Ovary (tissue), 3 donors: ENCODE measurements at regions not wholly inside any gene's neighbourhood (a gene's known extent, or its start where the extent isn't known, plus 50 kb on each side); places are given as distances from the start of the nearest gene placed in this dataset.

Source experiments
- POLR2A ChIP-seq: fragments of 450-650 bp; IDR thresholded peaks from one replicate; pipeline ENCODE4 v1.6.1; 2017; ENCODE audit warnings: antibody characterized with exemption, mild to moderate bottlenecking, moderate library complexity
- TF ChIP-seq, protein P1 (sequence below), 3 donors: fragments of 450-650 bp in 2 of 3; fragments of 200-600 bp in 1 of 3; IDR thresholded peaks; one replicate each; pipeline versions ENCODE4 v1.5.1 to v1.8.0; 2016 to 2022; ENCODE audit warnings: antibody characterized with exemption in 3 of 3, mild to moderate bottlenecking in 1 of 3
- donor health status: DM: no; HTN: no; CAD: no.

DNA sequence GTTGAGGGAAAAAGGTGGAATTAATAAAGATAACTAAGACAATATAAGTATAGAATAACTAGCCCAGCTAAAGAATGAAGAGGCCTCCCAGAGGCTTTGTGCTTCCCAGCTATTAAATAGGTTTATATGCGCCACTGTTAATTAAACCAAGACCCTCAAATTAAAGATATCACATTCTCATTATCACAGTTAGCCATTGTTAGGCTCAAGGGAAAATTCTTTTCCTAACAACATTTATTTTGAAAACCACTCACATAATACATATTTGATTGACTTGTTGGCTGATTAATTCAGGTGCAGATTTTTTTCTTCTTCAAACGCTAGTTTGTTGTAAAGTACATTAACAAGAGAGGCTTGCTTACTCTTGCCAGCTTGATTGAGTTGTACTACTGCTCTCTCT lies 216.8 kb upstream of the TRAM1L1 start:
- TF ChIP-seq, protein P1, sequence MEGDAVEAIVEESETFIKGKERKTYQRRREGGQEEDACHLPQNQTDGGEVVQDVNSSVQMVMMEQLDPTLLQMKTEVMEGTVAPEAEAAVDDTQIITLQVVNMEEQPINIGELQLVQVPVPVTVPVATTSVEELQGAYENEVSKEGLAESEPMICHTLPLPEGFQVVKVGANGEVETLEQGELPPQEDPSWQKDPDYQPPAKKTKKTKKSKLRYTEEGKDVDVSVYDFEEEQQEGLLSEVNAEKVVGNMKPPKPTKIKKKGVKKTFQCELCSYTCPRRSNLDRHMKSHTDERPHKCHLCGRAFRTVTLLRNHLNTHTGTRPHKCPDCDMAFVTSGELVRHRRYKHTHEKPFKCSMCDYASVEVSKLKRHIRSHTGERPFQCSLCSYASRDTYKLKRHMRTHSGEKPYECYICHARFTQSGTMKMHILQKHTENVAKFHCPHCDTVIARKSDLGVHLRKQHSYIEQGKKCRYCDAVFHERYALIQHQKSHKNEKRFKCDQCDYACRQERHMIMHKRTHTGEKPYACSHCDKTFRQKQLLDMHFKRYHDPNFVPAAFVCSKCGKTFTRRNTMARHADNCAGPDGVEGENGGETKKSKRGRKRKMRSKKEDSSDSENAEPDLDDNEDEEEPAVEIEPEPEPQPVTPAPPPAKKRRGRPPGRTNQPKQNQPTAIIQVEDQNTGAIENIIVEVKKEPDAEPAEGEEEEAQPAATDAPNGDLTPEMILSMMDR (IDR thresholded peaks at IDR 0.05), result no peak
- TF ChIP-seq POLR2A, result no peak
